ENCODE measurements at regions not wholly inside any gene's neighbourhood (a gene's known extent, or its start where the extent isn't known, plus 50 kb on each side); places are given as distances from the start of the nearest gene placed in this dataset.

- no peak overlapping the region for H3K4me3 ChIP-seq
- ATAC-seq (ENCODE audit: insufficient number of reproducible peaks, low FRiP score, low read depth) (no peak), DNase-seq (ENCODE audit: low spot score) (no peak)
- no peaks in the 10 kb centered on the region for H3K4me1 ChIP-seq (ENCODE audit: control insufficient read depth in 1 of 2, low read depth in 2 of 2)
- no peaks in the 10 kb centered on the region for H3K27me3 ChIP-seq (replicated peaks; ENCODE audit: insufficient read depth)
- no peak overlapping the region for H3K27ac ChIP-seq
- TF ChIP-seq, protein P1, sequence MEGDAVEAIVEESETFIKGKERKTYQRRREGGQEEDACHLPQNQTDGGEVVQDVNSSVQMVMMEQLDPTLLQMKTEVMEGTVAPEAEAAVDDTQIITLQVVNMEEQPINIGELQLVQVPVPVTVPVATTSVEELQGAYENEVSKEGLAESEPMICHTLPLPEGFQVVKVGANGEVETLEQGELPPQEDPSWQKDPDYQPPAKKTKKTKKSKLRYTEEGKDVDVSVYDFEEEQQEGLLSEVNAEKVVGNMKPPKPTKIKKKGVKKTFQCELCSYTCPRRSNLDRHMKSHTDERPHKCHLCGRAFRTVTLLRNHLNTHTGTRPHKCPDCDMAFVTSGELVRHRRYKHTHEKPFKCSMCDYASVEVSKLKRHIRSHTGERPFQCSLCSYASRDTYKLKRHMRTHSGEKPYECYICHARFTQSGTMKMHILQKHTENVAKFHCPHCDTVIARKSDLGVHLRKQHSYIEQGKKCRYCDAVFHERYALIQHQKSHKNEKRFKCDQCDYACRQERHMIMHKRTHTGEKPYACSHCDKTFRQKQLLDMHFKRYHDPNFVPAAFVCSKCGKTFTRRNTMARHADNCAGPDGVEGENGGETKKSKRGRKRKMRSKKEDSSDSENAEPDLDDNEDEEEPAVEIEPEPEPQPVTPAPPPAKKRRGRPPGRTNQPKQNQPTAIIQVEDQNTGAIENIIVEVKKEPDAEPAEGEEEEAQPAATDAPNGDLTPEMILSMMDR (IDR thresholded peaks at IDR 0.05): no peak
- H3K36me3 ChIP-seq: no peaks in the 10 kb centered on the region
- no peaks in the 10 kb centered on the region for H3K9me3 ChIP-seq
These were observed 109.4 kb downstream of the RCN1 start for GRCh38 chr11:32200136-32200847.

DNA sequence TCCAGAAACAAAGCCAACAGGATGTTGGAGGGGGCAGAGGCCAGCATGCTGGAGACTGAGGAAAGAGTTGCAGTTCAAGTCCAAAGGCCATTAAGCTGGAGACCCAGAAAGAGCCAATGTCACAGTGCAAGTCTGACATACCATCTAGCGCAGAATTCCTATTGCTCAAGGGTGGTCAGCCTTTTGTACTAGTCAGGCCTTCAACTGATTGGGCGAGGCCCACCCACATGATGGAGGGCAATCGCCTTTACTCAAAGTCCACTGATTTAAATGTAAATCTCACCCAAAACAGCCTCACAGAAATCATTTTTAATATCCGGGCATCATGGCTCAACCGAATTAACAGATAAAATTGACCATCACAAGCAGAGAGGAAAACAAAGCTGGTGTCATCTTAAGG lies 113.9 kb downstream of the RCN1 start:
- DNase-seq (ENCODE audit: low spot score): no peak

GRCh38 chr11:32210556-32210955 lies 119.7 kb downstream of the RCN1 start:
- H3K9me3 ChIP-seq: no peaks in the 10 kb centered on the region
- no peak overlapping the region for H3K4me3 ChIP-seq
- no peak overlapping the region for H3K27ac ChIP-seq
- DNase-seq (ENCODE audit: low spot score) (no peak), ATAC-seq (ENCODE audit: insufficient number of reproducible peaks, low FRiP score, low read depth) (no peak)
- no peaks in the 10 kb centered on the region for H3K4me1 ChIP-seq (ENCODE audit: control insufficient read depth in 1 of 2, low read depth in 2 of 2)
- TF ChIP-seq, protein P1 (IDR thresholded peaks at IDR 0.05): no peak
- no peaks in the 10 kb centered on the region for H3K36me3 ChIP-seq
- no peaks in the 10 kb centered on the region for H3K27me3 ChIP-seq (replicated peaks; ENCODE audit: insufficient read depth)

More for the DNA sequence above, 113.9 kb downstream of the RCN1 start:
- no peaks in the 10 kb centered on the region for H3K9me3 ChIP-seq
- no peak for ATAC-seq (ENCODE audit: insufficient number of reproducible peaks, low FRiP score, low read depth)
- no peak overlapping the region for H3K4me3 ChIP-seq
- H3K36me3 ChIP-seq: no peaks in the 10 kb centered on the region
- no peaks in the 10 kb centered on the region for H3K4me1 ChIP-seq (ENCODE audit: control insufficient read depth in 1 of 2, low read depth in 2 of 2)
- no peak overlapping the region for H3K27ac ChIP-seq
- H3K27me3 ChIP-seq (replicated peaks; ENCODE audit: insufficient read depth): no peaks in the 10 kb centered on the region
- TF ChIP-seq, protein P1 (IDR thresholded peaks at IDR 0.05): no peak

- Histone ChIP-seq H3K4me3 (no peak overlapping the region), H3K36me3 (no peaks in the 10 kb centered on the region), H3K9me3 (no peaks in the 10 kb centered on the region), H3K27ac (no peak overlapping the region), H3K27me3 (replicated peaks; ENCODE audit: insufficient read depth) (no peaks in the 10 kb centered on the region), H3K4me1 (ENCODE audit: control insufficient read depth in 1 of 2, low read depth in 2 of 2) (no peaks in the 10 kb centered on the region)
- DNase-seq (ENCODE audit: low spot score) (no peak), ATAC-seq (ENCODE audit: insufficient number of reproducible peaks, low FRiP score, low read depth) (no peak)
- TF ChIP-seq, protein P1 (IDR thresholded peaks at IDR 0.05): no peak
These were observed 122.3 kb downstream of the RCN1 start for GRCh38 chr11:32213223-32213622.

DNA sequence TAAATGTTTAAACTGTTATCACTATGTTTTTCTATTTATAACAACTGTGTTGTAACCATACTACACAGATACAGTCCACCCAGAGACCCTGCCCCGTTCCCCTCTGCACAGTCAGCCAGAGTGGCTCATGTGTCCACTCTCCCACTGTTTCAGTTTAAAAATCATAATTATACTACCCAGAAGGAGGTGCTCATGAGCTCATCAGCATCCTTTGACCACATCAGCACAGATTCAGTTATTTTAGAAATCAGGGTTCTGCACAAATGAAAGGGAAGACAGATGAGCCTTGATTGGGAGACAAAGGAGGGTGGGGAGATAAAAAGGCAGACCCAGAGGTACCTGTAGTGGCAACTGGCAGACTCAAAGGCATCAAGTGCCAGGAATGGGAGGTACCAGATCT lies 124.3 kb downstream of the RCN1 start:
- no peak for DNase-seq (ENCODE audit: low spot score)
- H3K27me3 ChIP-seq (replicated peaks; ENCODE audit: insufficient read depth): no peaks in the 10 kb centered on the region
- no peaks in the 10 kb centered on the region for H3K36me3 ChIP-seq
- no peaks in the 10 kb centered on the region for H3K9me3 ChIP-seq
- no peak overlapping the region for H3K27ac ChIP-seq
- TF ChIP-seq, protein P1 (IDR thresholded peaks at IDR 0.05): no peak
- no peak for ATAC-seq (ENCODE audit: insufficient number of reproducible peaks, low FRiP score, low read depth)
- H3K4me3 ChIP-seq: no peak overlapping the region
- no peaks in the 10 kb centered on the region for H3K4me1 ChIP-seq (ENCODE audit: control insufficient read depth in 1 of 2, low read depth in 2 of 2)
